NCI-H748 (cell line): ENCODE measurements at regions not wholly inside any gene's neighbourhood (a gene's known extent, or its start where the extent isn't known, plus 50 kb on each side); places are given as distances from the start of the nearest gene placed in this dataset.

ENCODE experiments used
- DNase-seq: peaks from one replicate; lab custom pipeline; 2025; ENCODE audit not compliant: unreplicated experiment; lab: John Stamatoyannopoulos, UW

DNA sequence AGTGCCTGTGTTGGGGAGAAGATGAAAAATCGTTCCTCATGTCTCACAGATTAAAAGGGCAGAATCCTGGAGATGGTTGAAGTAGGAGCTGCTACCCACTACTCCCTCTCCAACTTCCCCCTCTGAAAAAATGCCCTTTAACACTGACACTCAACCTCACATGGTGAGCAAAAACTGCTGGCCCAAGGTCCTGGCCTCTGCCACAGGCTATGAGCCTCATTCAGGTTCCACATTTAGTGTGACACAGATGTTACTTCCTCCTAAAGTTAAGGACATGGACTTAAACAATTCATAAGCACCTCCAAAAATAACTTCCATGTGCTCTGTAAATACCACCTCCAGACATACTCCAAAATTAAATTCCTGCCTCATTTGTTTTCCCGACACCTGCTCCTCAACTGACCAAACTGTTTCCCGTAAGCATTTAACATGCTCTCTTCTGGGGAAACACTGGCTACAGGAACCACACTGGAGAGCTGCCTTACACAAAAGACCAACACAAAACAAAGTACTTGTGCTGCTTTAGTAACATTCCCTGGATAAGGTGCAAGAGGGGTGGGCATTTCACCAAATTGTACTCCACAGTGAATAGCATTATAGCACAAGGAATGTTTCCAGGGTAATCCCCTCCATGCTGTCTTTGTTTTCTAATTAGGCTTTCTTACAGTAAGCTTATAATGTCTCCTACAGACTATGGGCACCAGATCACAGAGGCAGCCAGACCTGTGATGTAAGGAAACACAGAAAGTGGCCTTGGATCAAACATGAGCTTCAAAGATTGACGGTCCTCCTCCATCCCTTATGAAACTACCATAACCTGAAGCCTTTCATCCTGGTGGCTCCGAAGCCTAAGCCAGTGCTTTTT lies 57.0 kb downstream of the PHLDA1 start:
- no peak for DNase-seq

DNA sequence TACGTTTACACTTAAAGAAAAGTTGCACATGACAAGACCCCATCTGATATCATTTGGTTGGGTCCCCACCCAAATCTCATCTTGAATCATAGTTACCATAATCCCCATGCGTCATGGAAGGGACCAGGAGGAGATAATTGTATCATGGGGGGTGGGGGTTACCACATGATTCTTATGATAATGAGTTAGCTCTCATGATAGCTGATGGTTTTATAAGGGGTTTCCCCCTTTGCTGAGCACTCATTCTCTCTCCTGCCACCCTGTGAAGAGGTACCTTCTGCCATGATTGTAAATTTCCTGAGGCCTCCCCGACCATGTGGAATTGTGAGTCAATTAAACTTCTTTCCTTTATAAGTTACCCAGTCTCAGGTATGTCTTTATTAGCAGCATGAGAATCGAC lies 60.3 kb downstream of the PHLDA1 start:
- DNase-seq: no peak

DNA sequence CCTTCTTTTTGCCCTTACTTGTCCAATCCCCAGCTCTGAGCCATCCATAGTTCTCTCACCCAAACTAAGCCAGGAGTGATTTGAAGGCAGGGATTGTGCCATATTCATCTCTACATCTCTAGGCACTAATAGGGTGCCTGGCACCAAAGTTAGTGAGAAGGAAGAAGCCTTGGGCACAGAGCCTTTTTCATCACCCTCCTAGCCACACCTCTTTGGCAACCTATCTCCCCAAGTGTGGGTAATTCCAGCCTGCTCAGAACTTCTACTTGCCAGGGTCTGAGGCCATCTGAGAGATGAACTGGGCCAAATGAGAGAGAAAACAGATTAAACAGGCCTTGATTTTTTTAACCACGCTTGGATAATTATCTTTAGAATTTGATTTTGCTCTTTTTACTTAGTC lies 61.3 kb downstream of the PHLDA1 start:
- no peak for DNase-seq

DNA sequence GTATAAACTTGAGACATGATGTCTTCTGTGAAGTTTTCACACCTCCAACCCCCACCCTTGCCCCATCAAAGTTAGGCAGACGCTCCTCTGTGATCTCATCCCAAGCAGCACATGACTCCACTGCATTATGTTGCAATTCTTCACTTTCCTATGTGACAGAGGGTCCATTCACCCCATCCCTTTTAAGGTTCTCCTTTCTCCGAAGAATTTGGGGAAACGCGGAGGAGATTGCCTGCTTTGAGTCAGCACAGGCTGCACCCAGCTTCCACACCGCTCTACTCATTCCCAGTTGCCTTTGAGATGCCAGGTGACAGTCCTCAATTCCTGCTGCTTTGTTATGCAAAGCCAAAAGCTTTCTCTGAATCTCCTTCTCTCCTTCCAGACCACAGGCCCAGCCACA lies 61.8 kb downstream of the PHLDA1 start:
- no peak for DNase-seq

DNA sequence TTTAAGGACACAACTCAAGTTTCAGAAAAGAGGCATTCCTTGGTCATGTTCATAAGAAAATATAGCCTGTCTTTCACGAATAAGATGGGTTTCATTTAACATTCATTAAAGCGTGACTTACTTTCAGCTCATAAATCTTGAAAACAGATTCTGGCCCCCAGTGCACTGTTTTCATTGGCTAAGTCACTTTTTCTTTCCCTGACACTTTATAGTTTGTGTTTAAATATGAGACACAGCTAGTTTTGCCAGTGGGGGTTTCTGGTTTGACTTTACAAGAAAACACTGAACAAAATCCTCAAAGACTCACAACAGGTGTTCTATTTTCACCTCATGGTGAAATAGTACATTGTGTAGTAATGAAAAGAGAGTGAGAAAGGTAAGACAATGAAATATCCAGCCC lies 65.9 kb downstream of the PHLDA1 start:
- no peak for DNase-seq

DNA sequence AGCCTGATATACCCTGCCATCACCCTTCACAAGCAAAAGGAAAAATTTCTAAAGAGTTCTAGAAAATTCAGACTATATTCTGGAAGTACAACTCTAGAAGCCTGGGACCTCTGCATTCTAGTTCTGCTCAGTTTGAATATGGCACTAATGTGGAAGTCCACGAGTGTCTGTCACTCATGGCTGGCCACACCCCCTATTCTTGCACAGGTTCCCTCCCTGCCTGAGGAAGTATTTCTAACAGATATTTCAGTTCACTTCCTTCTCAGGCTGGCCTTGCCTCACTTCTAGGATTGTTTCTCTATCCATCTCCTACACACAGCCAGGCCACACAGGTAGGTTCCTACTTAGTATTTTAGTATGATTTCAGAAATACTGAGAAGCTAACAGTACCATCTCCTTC lies 67.4 kb downstream of the PHLDA1 start:
- no peak for DNase-seq

DNA sequence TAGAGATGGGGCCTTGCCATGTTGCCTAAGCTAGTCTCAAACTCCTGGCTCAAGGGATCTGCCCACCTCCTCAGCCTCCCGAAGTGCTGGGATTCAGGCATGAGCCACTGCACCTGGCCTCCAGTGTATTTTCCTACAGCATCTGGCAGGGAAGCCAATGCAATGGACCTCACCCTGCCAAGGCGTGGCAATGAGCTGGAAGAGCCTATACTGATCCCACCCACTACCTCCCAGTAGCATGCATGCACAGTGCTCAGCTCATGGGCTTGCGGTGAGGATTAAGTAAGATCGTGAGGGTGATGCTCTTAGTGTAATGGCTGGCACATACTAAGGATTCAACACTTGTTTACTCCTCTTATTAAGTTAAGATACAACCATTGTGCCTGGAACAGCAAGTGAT lies 69.7 kb downstream of the PHLDA1 start:
- no peak for DNase-seq

DNA sequence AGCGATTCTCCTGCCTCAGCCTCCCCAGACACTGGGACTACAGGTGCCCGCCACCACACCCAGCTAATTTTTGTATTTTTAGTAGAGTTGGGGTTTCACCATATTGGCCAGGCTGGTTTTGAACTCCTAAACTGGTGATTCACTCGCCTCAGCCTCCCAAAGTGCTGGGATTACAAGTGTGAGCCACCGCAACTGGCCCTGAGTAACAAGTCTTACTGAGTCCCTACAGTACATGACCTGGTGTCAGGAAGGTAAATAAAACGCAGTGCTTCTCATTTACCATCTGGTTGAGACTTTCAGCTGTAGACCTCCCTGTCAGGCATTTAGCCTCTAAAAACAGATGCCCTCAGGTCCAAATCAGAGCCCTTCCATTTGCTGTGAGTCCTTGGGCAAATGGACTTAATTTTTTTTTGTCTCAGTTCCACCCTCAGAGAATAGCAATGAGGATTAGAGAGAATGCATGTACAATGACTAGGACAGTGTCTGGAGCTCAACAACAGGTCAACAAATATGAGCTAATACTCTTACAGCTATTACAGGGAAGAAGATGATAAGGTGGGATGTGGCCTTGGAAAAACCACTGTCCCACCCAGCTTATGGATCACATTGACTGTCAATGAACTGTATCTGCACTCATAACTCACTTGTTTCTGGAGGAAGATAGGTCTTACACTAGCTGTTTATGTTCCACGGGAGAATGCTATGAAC lies 70.5 kb downstream of the PHLDA1 start:
- DNase-seq: no peak

DNA sequence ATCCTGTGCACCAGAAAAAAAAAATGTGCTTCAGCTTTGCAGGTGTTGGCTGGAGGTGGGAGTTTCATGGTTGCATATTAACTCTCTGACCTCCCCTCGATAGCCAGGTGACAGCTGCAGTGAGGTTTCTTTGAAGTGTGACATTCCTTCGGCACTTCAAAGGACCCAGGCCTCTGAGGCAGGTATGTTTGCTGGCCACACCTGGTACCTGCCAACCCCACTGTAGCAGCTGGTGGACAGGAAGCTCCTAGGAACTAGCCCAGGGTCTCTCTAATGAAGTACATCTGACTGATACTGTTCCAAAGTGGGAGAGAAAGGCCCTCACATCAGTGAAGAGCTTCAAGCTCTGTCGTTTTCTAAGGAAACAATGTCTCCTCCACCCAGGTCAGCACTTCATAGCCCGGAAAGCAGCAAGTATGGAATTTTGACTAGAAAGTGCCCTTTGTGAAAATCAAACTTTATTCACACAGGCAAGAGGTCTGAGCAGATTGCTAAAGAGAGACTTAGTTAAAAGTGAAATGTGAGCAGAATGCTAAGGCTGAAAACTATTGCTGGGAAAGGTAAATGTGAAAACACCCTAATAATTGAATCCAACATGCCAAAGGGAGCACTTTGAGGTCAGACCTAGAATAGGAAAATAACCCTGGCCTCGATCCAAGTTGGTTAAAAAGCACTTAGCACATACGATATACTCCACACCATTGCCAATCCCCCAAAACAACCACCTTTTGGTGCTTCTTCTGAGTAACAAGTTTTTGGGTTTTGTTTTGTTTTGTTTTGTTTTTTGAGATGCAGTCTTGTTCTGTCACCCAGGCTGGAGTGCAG lies 71.3 kb downstream of the PHLDA1 start:
- DNase-seq: peak; percentile 86

DNA sequence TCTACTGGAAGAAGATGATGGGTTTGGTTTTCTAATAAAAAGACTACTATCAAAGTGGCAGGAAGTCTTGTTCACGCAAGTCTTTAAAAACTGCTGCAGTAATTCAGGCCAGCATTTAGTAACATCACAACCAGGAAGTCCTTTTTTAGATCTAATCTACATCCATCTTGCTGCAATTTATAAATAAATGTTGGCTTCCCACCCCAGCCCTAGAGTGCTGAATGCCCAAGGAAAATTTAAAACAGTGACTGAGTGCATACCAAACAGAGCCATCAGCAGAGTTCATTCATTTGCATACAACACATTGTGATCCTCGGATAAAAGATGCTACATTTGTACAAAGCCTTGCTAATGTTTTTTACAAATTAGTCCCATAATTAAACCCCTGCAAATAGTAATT lies 72.1 kb downstream of the PHLDA1 start:
- DNase-seq: peak; percentile 38

DNA sequence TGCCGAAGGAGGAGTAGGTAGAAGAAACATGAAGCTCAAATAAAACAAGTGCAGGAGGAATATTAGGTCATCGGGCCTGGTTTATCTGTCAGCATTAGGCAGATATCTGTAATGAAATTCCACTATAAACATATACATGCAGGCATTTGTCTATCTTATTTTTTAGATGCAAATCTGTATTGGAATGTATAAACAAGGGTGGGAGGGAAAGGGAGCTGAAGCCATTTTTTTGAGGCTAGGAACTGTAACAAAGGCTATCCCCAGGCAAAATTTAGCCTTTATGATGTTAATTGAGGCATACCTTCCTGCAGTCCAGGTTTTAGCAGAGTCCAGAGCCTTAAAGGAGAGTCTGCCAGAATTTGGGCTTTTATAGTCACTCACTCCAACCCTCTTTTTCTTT lies 72.5 kb downstream of the PHLDA1 start:
- DNase-seq: no peak

DNA sequence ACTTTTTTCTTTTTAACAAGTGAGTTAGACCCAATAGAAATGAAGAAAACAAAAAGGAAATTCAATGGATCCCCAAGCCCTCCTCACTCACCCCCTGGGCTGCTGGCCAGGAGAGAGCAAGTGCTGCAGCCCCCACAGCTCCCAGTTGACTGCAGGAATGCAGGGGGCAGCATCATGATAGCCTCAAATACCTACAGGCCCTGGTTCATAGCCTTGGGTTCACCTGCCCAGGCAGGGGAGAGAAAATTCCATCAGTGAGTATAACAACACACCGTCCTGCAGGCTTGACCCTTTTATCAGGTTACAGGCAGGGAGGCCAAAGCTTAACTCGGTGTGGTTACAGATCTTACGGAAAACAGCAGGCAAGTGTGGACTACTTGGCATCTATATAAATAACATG lies 76.3 kb downstream of the PHLDA1 start:
- DNase-seq: no peak

DNA sequence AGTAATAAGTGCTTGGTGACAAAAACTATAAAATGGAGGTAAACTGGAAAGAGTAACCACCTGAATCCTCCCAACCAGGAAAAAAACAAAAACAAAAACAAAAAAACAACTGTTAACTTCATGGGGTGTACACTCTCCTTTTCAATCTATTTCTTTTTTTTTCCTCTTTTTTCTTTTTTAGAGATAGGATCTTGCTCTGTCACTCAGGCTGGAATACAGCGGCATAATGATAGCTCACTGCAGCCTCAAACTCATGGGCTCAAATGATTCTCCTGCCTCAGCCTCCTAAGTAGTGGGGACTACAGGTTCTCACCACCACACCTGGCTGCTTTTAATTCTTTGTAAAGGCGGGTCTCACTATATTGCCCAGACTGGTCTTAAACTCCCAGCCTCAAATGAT lies 76.8 kb downstream of the PHLDA1 start:
- no peak for DNase-seq

DNA sequence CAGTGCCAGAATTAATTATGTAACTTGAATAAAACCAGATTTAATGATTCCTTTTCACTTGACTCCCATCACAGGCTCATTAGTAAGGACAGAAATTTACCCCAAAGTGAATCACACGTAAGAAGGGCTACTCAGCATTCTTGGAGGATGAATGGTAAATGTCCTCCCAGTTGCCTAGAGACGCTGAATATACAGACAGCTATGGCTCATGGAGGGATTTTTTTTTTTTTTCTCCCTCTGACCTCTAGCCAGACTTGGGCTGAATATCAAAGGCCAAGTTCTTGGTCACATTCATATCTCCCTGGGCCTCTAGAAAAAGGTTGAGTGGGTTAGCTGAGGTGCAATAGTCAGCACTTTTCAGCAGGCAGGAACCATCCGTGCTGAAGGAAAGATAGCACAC lies 77.5 kb downstream of the PHLDA1 start:
- DNase-seq: peak; percentile 12

DNA sequence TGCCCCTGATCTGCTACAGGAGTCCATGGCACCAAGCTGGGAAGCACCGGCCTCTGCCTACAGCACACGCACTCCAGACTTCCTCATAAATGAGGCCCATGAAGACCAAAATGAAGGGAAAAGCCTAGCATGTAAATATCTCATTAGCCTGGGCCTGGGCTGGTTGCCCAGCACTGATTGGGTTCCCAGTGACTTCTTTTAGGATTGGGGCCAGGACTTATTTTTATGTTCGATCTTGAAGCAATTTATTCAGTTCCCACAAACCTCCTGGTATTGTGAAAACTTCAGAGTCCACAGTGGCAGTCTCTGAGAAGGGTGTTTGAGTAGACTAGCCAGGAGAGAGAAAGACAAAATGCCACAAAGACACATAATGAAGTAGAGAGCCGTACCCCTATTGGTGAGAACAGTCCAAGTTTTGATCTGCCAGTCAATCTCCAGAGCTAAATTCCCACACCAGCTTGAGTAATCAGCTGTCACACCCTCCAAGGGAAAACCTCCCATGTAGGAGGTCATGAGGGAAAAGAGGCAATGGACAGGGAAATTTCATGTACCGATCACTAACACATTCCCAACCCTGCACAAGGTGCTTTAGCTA lies 78.2 kb downstream of the PHLDA1 start:
- DNase-seq: no peak

DNA sequence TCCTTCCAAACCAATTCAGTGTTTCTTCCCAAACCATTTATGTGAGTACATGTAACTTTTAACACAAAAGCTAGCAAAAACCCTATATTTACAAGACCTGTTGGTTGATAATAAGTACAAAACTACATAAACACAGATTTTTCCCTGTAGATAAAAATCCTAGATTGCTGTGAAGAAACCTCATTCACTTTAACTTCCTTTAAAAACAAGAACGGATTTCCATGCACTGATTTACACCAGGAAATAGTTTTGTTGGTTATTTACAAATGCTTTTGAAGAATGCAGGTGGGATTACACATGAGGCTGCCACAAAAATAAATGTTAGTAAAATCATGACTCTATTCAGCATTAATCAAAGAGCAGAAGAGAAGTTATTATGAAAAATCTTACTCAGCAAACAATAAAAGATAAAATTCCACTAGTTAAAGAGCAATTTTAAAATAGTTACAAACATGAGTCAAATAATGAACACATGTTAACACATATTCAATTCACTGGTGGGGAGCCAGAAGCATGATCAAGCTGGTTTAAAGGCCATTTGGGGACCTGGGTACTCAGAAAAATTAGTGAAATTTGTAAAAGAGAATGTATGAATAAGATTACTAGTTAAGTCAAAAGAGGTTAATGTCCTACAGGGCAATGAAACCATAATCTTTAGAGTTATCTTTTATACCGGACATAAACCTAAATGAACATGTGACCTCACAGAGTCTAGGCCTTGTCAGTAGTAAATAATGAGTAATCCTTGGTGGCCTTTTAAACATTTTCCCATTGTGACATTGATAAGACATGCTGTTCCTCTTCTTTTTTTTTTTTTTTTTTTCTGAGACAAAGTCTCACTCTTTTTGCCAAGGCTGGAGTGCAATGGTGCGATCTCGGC lies 79.9 kb downstream of the PHLDA1 start:
- no peak for DNase-seq

DNA sequence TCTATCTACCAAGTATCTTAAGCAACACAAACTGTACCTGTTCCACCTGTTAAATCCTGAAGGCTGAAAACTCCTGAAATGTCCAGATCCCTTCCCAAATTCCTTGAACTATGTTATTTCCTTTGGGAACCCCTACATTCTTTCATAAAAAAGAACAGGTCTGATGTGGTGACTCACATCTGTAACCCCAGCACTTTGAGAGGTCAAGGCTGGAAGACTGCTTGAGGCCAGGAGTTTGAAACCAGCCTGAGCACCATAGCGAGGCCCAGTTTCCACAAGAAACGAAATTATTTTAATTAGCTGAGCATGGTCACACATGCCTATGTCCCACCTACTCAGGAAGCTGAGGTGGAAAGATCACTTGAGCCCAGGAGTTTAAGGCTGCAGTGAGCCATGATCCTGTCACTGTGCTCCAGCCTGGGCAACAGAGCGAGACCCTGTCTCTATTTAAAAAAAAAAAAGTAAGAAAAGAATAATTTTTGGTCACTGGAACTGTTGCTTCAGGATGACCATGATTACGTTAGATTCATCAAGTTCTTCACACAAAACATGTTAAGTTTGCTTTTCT lies 84.3 kb downstream of the PHLDA1 start:
- no peak for DNase-seq

DNA sequence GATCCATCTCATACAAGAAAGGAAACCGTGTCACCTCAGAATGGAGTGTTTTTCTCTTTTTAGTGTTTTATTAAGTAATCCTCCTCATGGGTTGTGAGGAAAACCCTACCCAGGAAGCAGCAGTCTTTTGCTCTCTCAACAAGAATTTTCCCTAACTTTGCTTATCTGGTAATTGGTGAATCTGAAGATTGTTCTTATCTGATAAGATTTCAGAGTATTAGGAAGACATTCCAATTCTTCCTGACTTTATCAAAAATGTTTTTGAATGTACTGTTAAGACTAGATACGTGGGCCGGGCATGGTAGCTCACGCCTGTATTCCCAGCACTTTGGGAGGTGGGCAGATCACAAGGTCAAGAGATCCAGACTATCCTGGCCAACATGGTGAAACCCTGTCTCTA lies 86.0 kb downstream of the PHLDA1 start:
- DNase-seq: no peak

DNA sequence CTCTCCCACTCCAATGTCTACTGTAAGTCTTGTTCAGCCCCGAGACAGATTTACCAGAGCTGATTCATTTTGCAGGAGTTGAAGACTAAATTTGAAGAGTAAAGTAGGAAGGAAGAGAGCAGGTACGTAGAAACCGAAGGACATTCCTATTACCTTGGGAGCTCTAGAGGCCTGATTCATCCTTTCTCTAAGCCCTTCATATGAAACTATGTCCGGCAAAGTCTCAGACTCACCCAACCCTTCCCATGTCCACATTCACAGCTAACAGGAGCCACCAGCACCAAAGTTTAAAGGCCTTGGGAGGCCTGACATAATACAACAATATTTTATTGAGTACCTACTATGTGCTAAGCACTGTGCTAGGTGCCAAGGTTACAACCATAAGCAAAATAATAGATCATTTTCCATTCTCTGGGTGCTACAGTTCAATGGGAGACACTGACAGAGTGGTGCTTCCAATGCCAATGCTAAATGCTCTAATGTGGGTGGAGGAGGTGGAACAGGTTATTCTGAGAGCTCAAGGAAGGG lies 86.6 kb downstream of the PHLDA1 start:
- no peak for DNase-seq
